BE2C (cell line): ENCODE measurements at regions not wholly inside any gene's neighbourhood (a gene's known extent, or its start where the extent isn't known, plus 50 kb on each side); places are given as distances from the start of the nearest gene placed in this dataset.
"Not testable (repeated sequence)": the region's sequence is repeated elsewhere in the genome, so short reads cannot be mapped to it uniquely, and the experiment has no call there.

ENCODE experiments used
- DNase-seq: peaks from one replicate; pipeline ENCODE4 v3.0.0-alpha.2; 2020
- H3K27me3 ChIP-seq: fragments of 250-450 bp; sonication (Bioruptor Pico); 2 replicates; pipeline ENCODE4 v1.5.1; 2020; ENCODE audit warnings: mild to moderate bottlenecking
- H3K36me3 ChIP-seq: fragments of 250-450 bp; sonication (Bioruptor Pico); 2 replicates; pipeline ENCODE4 v1.5.1; 2020; ENCODE audit warnings: mild to moderate bottlenecking
- H3K4me1 ChIP-seq: fragments of 250-450 bp; sonication (Bioruptor Pico); 2 replicates; pipeline ENCODE4 v1.5.1; 2020
- H3K4me3 ChIP-seq: 2 replicates; pipeline ENCODE4 v1.5.1; 2011; ENCODE audit warnings: low read depth, low read length
- H3K9me3 ChIP-seq: fragments of 250-450 bp; sonication (Bioruptor Pico); 2 replicates; pipeline ENCODE4 v1.5.1; 2020
- TF ChIP-seq, protein P1 (sequence below): IDR thresholded peaks from 2 replicates; pipeline ENCODE4 v1.5.1; 2012; ENCODE audit warnings: mild to moderate bottlenecking, low read depth, low read length

DNA sequence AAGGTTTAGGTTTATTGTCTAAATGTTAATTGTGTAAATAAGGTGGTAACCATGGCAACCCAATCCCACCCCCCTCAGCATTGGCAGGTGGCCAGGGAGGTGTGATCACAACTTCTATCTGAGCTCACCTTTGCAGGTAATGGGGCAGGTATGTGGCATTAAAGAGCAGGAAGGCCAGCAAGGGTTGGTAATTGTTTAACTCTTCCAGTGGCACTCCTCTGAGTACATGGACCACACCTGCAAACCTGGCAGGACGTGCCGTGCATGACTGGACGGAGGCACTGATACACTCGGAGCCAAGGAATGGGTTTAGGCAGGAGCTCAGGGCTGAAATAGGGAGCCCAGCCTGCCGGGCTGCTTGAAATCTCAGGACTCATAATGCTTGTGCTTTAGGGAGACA is 107.0 kb upstream of the BMP2 start:
- TF ChIP-seq, protein P1, sequence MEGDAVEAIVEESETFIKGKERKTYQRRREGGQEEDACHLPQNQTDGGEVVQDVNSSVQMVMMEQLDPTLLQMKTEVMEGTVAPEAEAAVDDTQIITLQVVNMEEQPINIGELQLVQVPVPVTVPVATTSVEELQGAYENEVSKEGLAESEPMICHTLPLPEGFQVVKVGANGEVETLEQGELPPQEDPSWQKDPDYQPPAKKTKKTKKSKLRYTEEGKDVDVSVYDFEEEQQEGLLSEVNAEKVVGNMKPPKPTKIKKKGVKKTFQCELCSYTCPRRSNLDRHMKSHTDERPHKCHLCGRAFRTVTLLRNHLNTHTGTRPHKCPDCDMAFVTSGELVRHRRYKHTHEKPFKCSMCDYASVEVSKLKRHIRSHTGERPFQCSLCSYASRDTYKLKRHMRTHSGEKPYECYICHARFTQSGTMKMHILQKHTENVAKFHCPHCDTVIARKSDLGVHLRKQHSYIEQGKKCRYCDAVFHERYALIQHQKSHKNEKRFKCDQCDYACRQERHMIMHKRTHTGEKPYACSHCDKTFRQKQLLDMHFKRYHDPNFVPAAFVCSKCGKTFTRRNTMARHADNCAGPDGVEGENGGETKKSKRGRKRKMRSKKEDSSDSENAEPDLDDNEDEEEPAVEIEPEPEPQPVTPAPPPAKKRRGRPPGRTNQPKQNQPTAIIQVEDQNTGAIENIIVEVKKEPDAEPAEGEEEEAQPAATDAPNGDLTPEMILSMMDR, result no peak
- no peak overlapping the region for H3K4me3 ChIP-seq
- no peaks in the 10 kb centered on the region for H3K9me3 ChIP-seq
- H3K27me3 ChIP-seq, result no peaks in the 10 kb centered on the region
- no peak for DNase-seq
- no peaks in the 10 kb centered on the region for H3K4me1 ChIP-seq
- no peaks in the 10 kb centered on the region for H3K36me3 ChIP-seq

DNA sequence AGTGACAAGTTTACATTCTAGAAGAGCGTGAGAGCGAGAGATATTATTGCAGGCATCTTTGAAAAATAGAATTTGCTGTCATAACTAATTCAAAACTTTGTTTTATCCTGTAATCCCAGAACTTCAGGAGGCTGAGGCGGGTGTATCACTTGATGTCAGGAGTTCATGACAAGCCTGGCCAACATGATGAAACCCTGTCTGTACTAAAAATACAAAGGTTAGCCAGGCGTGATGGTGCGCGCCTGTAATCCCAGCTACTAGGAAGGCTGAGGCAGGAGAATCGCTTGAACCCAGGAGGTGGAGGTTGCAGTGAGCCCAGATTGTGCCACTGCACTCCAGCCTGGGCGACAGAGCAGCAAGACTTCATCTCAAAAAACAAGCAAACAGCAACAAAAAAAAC is 108.6 kb upstream of the BMP2 start:
- not testable (repeated sequence) for H3K9me3 ChIP-seq, H3K36me3 ChIP-seq, DNase-seq, H3K27me3 ChIP-seq, H3K4me1 ChIP-seq, H3K4me3 ChIP-seq

DNA sequence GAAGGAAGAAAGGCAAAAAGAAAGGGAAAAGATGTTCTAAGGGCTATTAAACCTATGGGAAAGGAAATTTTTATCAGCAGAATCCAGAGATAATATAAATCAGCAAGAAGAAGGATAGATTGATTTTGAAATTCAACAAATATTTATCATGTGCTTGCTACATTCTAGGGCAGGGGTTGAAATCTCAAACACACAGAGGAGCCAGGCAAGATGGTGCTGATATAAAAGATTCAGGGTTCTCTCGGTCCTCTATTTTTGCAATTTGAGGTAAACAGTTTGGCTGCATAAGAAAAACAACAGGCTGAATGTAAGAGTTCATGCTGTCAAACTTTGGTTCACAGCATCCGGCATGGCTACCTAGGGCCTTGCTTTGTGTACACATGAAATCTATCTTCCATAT is 109.6 kb upstream of the BMP2 start:
- Histone ChIP-seq H3K9me3 (no peaks in the 10 kb centered on the region), H3K27me3 (no peaks in the 10 kb centered on the region), H3K4me1 (no peaks in the 10 kb centered on the region), H3K36me3 (no peaks in the 10 kb centered on the region), H3K4me3 (no peak overlapping the region)
- DNase-seq, result no peak
- TF ChIP-seq, protein P1, result no peak

DNA sequence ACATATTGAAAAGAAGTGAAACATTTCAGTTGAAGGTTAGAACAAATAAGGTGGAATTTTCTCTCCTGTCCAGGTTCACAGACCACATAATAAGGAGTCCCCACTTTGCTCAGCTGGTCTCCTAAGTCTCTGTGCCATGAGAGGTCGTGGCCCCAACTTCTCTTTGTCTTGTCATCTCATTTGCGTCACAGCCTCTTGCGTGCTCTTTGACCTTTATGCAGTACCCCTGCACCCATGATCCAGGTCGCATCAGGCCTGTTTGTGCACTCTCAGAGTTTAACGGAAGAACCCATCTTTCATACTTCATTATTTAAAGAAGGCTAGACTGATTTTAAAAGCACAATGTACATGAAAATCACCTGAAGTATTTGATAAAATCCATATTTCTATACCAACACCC is 110.4 kb upstream of the BMP2 start:
- no peaks in the 10 kb centered on the region for H3K4me1 ChIP-seq
- H3K9me3 ChIP-seq, result no peaks in the 10 kb centered on the region
- TF ChIP-seq, protein P1, result no peak
- H3K36me3 ChIP-seq, result no peaks in the 10 kb centered on the region
- no peak overlapping the region for H3K4me3 ChIP-seq
- H3K27me3 ChIP-seq, result no peaks in the 10 kb centered on the region
- DNase-seq, result no peak

DNA sequence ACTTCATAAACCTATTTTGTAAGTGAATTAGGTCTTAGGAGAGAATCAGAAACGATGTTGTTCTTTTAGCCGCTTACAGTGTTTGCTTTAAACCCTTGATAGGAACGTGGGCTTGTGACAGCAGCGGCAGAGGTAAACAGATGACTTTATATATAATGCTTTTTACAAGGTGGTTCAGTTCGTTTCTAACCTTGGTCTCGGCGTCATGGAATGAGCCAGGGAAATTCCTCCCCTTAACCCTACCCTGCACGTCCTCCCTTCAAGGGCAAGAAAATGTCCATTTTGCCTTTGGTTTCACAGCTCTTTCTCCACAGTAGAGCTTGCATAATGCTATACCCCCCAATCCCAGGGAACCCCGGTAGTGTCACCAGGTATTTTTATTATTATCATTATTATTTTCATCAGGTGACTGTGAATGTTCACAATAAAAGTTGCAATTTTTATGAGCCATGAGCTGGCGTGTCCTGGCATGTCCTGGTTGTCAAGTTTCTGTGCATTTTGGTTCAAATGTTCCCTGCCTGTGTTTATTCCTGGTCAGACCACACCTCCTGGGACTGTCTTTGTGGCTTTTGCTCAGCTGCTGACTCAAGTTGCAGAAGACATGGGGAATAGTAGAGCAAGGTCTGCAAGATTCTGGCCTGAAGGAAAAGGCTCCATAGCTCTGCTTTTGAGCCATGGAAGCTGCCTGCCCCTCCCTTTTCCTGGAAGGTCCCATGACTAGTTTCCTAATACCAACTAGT is 112.8 kb upstream of the BMP2 start:
- DNase-seq, result no peak
- TF ChIP-seq, protein P1, result no peak

DNA sequence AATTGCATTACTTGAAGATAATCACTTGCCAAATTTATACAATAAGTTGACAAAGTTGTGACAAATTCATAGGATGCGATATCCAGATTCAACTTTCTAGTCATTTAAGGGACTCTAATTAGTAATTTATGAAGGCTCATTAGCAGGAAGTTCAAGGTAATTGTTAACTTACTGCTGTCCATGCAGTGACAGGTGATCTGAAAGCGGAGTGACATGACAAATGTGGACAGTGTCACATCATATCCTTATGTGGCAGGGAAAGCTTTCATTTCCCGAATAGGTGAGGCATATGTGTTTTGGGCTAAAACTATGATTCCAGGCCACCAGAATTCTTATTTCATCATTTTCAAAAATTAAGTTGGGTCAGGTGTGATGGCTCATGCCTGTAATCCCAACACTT is 115.9 kb upstream of the BMP2 start:
- Histone ChIP-seq H3K4me1 (no peaks in the 10 kb centered on the region), H3K36me3 (no peaks in the 10 kb centered on the region), H3K9me3 (no peaks in the 10 kb centered on the region), H3K27me3 (no peaks in the 10 kb centered on the region), H3K4me3 (no peak overlapping the region)
- TF ChIP-seq, protein P1, result no peak
- no peak for DNase-seq

More for the DNA sequence above, 112.8 kb upstream of the BMP2 start:
- no peaks in the 10 kb centered on the region for H3K27me3 ChIP-seq
- H3K36me3 ChIP-seq, result no peaks in the 10 kb centered on the region
- no peaks in the 10 kb centered on the region for H3K4me1 ChIP-seq
- H3K9me3 ChIP-seq, result no peaks in the 10 kb centered on the region
- no peak overlapping the region for H3K4me3 ChIP-seq

DNA sequence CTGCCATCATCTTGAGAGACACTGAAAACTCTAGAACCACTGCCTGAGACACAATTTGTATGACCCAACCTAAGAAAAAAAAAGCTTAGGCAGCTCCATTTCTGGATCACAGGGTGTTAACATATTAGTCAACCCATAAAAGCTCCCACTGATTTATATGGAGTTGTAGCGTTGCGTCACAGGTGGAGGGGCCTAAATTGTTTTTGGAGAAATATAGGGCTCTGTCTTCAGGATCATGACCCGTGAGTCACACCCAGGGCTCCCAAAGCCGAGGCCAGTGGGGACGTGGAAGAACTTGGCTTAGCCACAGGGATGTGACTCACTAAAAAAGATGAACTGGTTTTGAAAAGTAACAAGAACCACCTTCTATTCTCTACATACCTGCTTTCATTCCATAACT is 116.5 kb upstream of the BMP2 start:
- Histone ChIP-seq H3K27me3 (no peaks in the 10 kb centered on the region), H3K4me3 (no peak overlapping the region), H3K36me3 (no peaks in the 10 kb centered on the region), H3K9me3 (no peaks in the 10 kb centered on the region), H3K4me1 (no peaks in the 10 kb centered on the region)
- TF ChIP-seq, protein P1, result no peak
- DNase-seq, result no peak
